Caco-2 (cell line): ENCODE measurements at regions not wholly inside any gene's neighbourhood (a gene's known extent, or its start where the extent isn't known, plus 50 kb on each side); places are given as distances from the start of the nearest gene placed in this dataset.

Source experiments
- BruUV-seq: library from RNA; stranded (reverse); fragments of 400-500 nt; replicated peaks from 2 replicates; lab custom pipeline; 2021; lab: Mats Ljungman, UMichigan
- CTCF ChIA-PET: fragments of 300-600 bp; sonication (Branson Sonifier 250); formaldehyde crosslinking; loops from one replicate; lab custom pipeline; 2022; ENCODE audit warnings: antibody characterized with exemption; lab: Charles Lee
- POLR2A ChIA-PET: fragments of 300-600 bp; sonication (Branson Sonifier 250); formaldehyde crosslinking; loops from one replicate; lab custom pipeline; 2022; ENCODE audit warnings: antibody characterized with exemption; lab: Charles Lee
- DNase-seq, 2 experiments: peaks; one replicate each; pipeline versions ENCODE4 v3.0.0 to v3.0.0-alpha.2; 2020 to 2022
- H3K27me3 ChIP-seq: replicated peaks from 2 replicates; pipeline ENCODE4 v1.6.0; 2011; ENCODE audit warnings: low read length; ENCODE audit not compliant: control insufficient read depth, insufficient read depth
- H3K36me3 ChIP-seq: 2 replicates; pipeline ENCODE4 v1.5.1; 2011; ENCODE audit warnings: low read length; ENCODE audit not compliant: control insufficient read depth, insufficient read depth
- H3K4me1 ChIP-seq: fragments of 250-450 bp; sonication (Bioruptor Pico); 2 replicates; pipeline ENCODE4 v1.5.1; 2020; ENCODE audit warnings: mild to moderate bottlenecking
- H3K4me3 ChIP-seq: 2 replicates; pipeline ENCODE4 v1.5.1; 2011; ENCODE audit warnings: low read depth, mild to moderate bottlenecking, control low read depth, low read length
- H3K9me3 ChIP-seq: fragments of 250-450 bp; sonication (Bioruptor Pico); 2 replicates; pipeline ENCODE4 v1.5.1; 2020; ENCODE audit warnings: mild to moderate bottlenecking, moderate library complexity
- H3K27ac Mint-ChIP-seq: one replicate; pipeline ENCODE4 v1.8.0; 2022; ENCODE audit warnings: mixed read lengths; ENCODE audit not compliant: unreplicated experiment
- H3K27me3 Mint-ChIP-seq: one replicate; pipeline ENCODE4 v1.8.0; 2022; ENCODE audit warnings: mixed read lengths; ENCODE audit not compliant: insufficient read depth, unreplicated experiment
- H3K36me3 Mint-ChIP-seq: one replicate; pipeline ENCODE4 v1.8.0; 2022; ENCODE audit warnings: mild to moderate bottlenecking, mixed read lengths; ENCODE audit not compliant: insufficient read depth, unreplicated experiment
- H3K4me1 Mint-ChIP-seq: one replicate; pipeline ENCODE4 v1.8.0; 2022; ENCODE audit warnings: low read depth, mixed read lengths; ENCODE audit not compliant: unreplicated experiment
- H3K4me3 Mint-ChIP-seq: one replicate; pipeline ENCODE4 v1.8.0; 2022; ENCODE audit warnings: mild to moderate bottlenecking, moderate library complexity, mixed read lengths; ENCODE audit not compliant: unreplicated experiment
- H3K9me3 Mint-ChIP-seq: one replicate; pipeline ENCODE4 v1.8.0; 2022; ENCODE audit warnings: mixed read lengths; ENCODE audit not compliant: unreplicated experiment
- intact Hi-C: fragments of 100-400 bp; cut with micrococcal nuclease; formaldehyde crosslinking; loops from one replicate; pipeline ENCODE4 v1.10.0; 2022; ENCODE audit not compliant: unreplicated experiment
- TF ChIP-seq, protein P1 (sequence below), 2 experiments: fragments of 200-600 bp in 1 of 2; IDR thresholded peaks; 1 replicate in 1 of 2; 2 replicates in 1 of 2; pipeline versions ENCODE4 v1.5.1 to v1.8.0; 2011 to 2022; ENCODE audit warnings: antibody characterized with exemption in 1 of 2, control low read depth in 1 of 2, inconsistent platforms in 1 of 2, low read depth in 1 of 2, low read length in 1 of 2, mild to moderate bottlenecking in 1 of 2, moderate library complexity in 1 of 2; ENCODE audit not compliant: insufficient read depth in 1 of 2, severe bottlenecking in 1 of 2, unreplicated experiment in 1 of 2

DNA sequence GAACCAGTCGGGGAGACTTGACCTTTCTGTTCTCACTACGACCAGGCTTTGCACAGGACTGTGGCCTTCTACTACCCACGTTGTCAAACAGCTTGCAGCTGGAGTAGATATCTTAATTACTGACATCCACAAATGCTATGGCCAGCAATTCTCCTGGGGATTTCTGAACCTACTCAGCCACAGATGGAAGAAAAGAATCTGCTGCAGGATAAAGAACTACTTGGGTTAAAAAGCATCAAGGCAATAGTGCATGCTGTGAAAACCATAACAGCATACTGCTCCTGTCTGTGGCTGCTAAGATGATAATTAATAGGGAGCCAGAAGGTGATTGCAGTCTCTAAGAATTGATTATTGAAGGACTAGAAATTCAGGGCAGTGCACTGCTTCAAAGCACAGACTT is 859.2 kb upstream of the SEMA6D start:
- DNase-seq, result no peak
- Mint-ChIP-seq H3K4me3 (no peak overlapping the region), H3K4me1 (no peaks in the 10 kb centered on the region), H3K27ac (no peak overlapping the region), H3K27me3 (no peaks in the 10 kb centered on the region), H3K9me3 (no peaks in the 10 kb centered on the region), H3K36me3 (no peaks in the 10 kb centered on the region)
- no peak overlapping the region for H3K4me3 ChIP-seq
- ChIA-PET POLR2A (no interaction called here), CTCF (no interaction called here)
- no peaks in the 10 kb centered on the region for H3K4me1 ChIP-seq
- no peaks in the 10 kb centered on the region for H3K9me3 ChIP-seq
- no TSS peak for BruUV-seq
- TF ChIP-seq, protein P1, sequence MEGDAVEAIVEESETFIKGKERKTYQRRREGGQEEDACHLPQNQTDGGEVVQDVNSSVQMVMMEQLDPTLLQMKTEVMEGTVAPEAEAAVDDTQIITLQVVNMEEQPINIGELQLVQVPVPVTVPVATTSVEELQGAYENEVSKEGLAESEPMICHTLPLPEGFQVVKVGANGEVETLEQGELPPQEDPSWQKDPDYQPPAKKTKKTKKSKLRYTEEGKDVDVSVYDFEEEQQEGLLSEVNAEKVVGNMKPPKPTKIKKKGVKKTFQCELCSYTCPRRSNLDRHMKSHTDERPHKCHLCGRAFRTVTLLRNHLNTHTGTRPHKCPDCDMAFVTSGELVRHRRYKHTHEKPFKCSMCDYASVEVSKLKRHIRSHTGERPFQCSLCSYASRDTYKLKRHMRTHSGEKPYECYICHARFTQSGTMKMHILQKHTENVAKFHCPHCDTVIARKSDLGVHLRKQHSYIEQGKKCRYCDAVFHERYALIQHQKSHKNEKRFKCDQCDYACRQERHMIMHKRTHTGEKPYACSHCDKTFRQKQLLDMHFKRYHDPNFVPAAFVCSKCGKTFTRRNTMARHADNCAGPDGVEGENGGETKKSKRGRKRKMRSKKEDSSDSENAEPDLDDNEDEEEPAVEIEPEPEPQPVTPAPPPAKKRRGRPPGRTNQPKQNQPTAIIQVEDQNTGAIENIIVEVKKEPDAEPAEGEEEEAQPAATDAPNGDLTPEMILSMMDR (IDR thresholded peaks at IDR 0.05; ENCODE audit: insufficient read depth in 1 of 2, low read depth in 1 of 2, low read length in 1 of 2, severe bottlenecking in 1 of 2, unreplicated experiment in 1 of 2), result no peak
- intact Hi-C loops, result no loop called here
- H3K27me3 ChIP-seq, result no peaks in the 10 kb centered on the region
- H3K36me3 ChIP-seq, result no peaks in the 10 kb centered on the region

DNA sequence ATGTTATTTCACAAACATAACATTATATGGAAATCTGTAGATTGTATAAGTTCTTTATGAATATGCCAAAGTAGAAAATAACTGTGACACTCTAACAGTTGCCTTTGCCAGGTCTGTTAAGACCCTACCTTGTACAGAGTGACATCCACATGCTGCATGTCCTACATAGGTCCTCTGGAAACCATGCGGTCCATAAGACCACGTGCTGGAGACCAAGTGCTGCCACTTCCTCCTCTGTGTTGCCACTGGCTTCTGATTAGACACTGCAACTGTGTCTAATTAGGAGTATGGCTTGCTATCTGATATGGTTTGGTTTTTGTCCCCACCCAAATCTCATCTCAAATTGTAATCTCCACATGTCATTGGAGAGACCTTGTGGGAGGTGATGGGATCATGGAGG is 855.5 kb upstream of the SEMA6D start:
- CTCF ChIA-PET, result no interaction called here
- no TSS peak for BruUV-seq
- no peak overlapping the region for H3K27ac Mint-ChIP-seq

DNA sequence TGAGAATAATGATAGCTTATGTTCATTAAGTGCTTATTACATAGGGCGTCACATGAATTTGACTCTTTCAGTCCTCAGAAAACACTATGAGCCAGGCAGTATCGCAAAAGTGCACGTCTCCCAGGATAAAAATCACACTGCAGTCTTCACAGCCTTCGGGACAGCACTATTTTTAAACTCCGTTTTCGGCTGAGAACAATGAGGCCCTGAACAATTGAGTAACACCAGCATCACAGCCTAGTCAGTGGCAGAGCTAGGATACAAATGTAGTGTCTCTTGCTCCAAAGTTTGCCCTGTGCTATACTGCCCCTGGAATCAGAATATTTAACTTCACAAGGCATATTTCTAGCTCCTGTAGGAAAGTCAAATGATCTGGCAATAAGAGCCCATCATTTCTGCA is 852.1 kb upstream of the SEMA6D start:
- H3K27me3 Mint-ChIP-seq, result no peaks in the 10 kb centered on the region
- BruUV-seq, result no TSS peak
- no peak for DNase-seq
- no peaks in the 10 kb centered on the region for H3K27me3 ChIP-seq
- ChIA-PET CTCF (no interaction called here), POLR2A (no interaction called here)
- no peak overlapping the region for H3K27ac Mint-ChIP-seq
- H3K9me3 Mint-ChIP-seq, result no peaks in the 10 kb centered on the region
- H3K4me1 ChIP-seq, result no peaks in the 10 kb centered on the region
- H3K4me3 Mint-ChIP-seq, result no peak overlapping the region
- no peaks in the 10 kb centered on the region for H3K36me3 Mint-ChIP-seq
- H3K36me3 ChIP-seq, result no peaks in the 10 kb centered on the region
- no peak overlapping the region for H3K4me3 ChIP-seq
- TF ChIP-seq, protein P1 (IDR thresholded peaks at IDR 0.05; ENCODE audit: insufficient read depth in 1 of 2, low read depth in 1 of 2, low read length in 1 of 2, severe bottlenecking in 1 of 2, unreplicated experiment in 1 of 2), result no peak
- no peaks in the 10 kb centered on the region for H3K9me3 ChIP-seq
- H3K4me1 Mint-ChIP-seq, result no peaks in the 10 kb centered on the region
- intact Hi-C loops, result no loop called here

More for the DNA sequence above, 855.5 kb upstream of the SEMA6D start:
- no peaks in the 10 kb centered on the region for H3K36me3 Mint-ChIP-seq
- no peak for DNase-seq
- Histone ChIP-seq H3K4me3 (no peak overlapping the region), H3K4me1 (no peaks in the 10 kb centered on the region), H3K27me3 (no peaks in the 10 kb centered on the region), H3K36me3 (no peaks in the 10 kb centered on the region), H3K9me3 (no peaks in the 10 kb centered on the region)
- H3K27me3 Mint-ChIP-seq, result no peaks in the 10 kb centered on the region
- no peaks in the 10 kb centered on the region for H3K9me3 Mint-ChIP-seq
- intact Hi-C loops, result no loop called here
- no peak overlapping the region for H3K4me3 Mint-ChIP-seq
- POLR2A ChIA-PET, result no interaction called here
- H3K4me1 Mint-ChIP-seq, result no peaks in the 10 kb centered on the region
- TF ChIP-seq, protein P1 (IDR thresholded peaks at IDR 0.05; ENCODE audit: insufficient read depth in 1 of 2, low read depth in 1 of 2, low read length in 1 of 2, severe bottlenecking in 1 of 2, unreplicated experiment in 1 of 2), result no peak
